ENCODE measurements at regions not wholly inside any gene's neighbourhood (a gene's known extent, or its start where the extent isn't known, plus 50 kb on each side); places are given as distances from the start of the nearest gene placed in this dataset.

DNA sequence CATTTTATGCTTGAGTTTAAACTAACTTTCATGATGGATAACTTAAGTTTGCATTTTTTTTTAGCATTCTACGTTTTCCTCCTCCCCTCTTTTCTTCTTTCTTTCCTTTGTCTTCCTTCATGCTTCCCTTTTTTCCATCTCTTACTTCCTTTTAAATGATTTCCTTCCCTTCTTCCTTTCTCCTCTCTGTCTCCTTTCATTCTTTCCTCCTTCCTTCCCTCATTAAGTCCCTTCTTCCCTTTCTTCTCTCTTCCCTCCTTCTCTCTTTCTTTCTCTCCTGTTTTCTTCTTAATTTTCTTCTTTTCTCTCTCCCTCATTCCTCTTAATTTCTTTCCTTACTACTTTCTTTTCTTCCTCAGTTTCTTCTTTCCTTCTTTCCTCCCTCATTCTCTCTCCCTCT lies 376.0 kb downstream of the LRIG3 start:
- no peak overlapping the region for H3K4me3 Mint-ChIP-seq
- H3K27ac Mint-ChIP-seq = no peak overlapping the region
- no peaks in the 10 kb centered on the region for H3K4me1 Mint-ChIP-seq (ENCODE audit: low read depth)

DNA sequence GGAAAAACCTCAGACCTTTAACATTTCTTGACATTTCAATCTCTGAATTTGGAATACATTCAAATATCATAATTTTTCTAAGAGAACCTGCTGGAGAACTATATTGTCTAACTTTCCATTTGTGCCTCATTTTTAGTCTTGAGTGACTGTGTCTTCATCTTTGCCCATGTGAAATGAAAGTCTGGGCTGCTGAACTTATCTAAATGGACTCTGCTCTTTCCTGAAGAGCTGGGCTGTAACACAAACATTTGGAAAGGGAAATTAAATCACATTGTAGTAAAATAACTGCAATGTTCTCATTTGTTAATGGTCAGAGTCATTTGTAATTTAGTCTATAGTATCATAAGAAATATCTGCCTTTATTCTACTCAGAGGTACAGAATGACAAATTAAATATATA lies 373.1 kb downstream of the LRIG3 start:
- H3K4me3 Mint-ChIP-seq = no peak overlapping the region
- H3K27me3 Mint-ChIP-seq = no peaks in the 10 kb centered on the region
- DNase-seq = no peak
- H3K27ac Mint-ChIP-seq = no peak overlapping the region
- H3K4me1 Mint-ChIP-seq (ENCODE audit: low read depth) = no peaks in the 10 kb centered on the region
- H3K9me3 Mint-ChIP-seq = no peaks in the 10 kb centered on the region
- no peaks in the 10 kb centered on the region for H3K36me3 Mint-ChIP-seq (ENCODE audit: low read depth)

More for the DNA sequence above, 376.0 kb downstream of the LRIG3 start:
- DNase-seq = no peak
- Mint-ChIP-seq H3K27me3 (no peaks in the 10 kb centered on the region), H3K9me3 (no peaks in the 10 kb centered on the region), H3K36me3 (ENCODE audit: low read depth) (no peaks in the 10 kb centered on the region)

- no peaks in the 10 kb centered on the region for H3K9me3 Mint-ChIP-seq
- no peaks in the 10 kb centered on the region for H3K27me3 Mint-ChIP-seq
- no peak overlapping the region for H3K27ac Mint-ChIP-seq
- no peaks in the 10 kb centered on the region for H3K4me1 Mint-ChIP-seq (ENCODE audit: low read depth)
- H3K4me3 Mint-ChIP-seq = no peak overlapping the region
- no peaks in the 10 kb centered on the region for H3K36me3 Mint-ChIP-seq (ENCODE audit: low read depth)
- DNase-seq = no peak
Measured at GRCh38 chr12:58548801-58549200, 371.5 kb downstream of the LRIG3 start.

GRCh38 chr12:58554522-58555157 lies 365.7 kb downstream of the LRIG3 start:
- no peak for DNase-seq

DNA sequence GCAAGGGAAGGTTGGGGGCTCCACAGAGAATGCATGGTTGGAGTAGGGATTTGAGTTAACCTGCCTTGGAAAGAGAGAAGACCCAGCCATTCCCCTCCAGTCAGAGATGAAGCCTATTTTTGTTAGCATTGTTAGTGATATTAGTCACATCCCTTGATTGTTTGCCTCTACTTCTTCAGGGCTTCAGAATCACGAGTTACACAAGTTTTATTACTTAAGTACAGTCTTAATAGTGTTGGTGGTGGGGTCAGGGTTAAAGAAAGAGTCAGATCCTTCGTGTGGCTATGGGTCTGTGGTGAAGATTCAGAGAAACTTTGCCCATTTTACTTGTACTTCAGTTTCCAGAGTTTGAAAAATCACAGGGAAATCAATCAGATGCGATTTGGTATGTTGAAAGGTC lies 363.1 kb downstream of the LRIG3 start:
- no peaks in the 10 kb centered on the region for H3K4me1 Mint-ChIP-seq (ENCODE audit: low read depth)
- no peaks in the 10 kb centered on the region for H3K36me3 Mint-ChIP-seq (ENCODE audit: low read depth)
- H3K27me3 Mint-ChIP-seq = no peaks in the 10 kb centered on the region
- no peak overlapping the region for H3K27ac Mint-ChIP-seq
- peaks cover 2% of the 10 kb centered on the region for H3K9me3 Mint-ChIP-seq
- no peak overlapping the region for H3K4me3 Mint-ChIP-seq
- DNase-seq = no peak

More at GRCh38 chr12:58554522-58555157, 365.7 kb downstream of the LRIG3 start:
- H3K4me3 Mint-ChIP-seq = no peak overlapping the region
- H3K27me3 Mint-ChIP-seq = no peaks in the 10 kb centered on the region
- no peaks in the 10 kb centered on the region for H3K4me1 Mint-ChIP-seq (ENCODE audit: low read depth)
- H3K36me3 Mint-ChIP-seq (ENCODE audit: low read depth) = no peaks in the 10 kb centered on the region
- H3K27ac Mint-ChIP-seq = no peak overlapping the region
- H3K9me3 Mint-ChIP-seq = peaks cover 2% of the 10 kb centered on the region

DNA sequence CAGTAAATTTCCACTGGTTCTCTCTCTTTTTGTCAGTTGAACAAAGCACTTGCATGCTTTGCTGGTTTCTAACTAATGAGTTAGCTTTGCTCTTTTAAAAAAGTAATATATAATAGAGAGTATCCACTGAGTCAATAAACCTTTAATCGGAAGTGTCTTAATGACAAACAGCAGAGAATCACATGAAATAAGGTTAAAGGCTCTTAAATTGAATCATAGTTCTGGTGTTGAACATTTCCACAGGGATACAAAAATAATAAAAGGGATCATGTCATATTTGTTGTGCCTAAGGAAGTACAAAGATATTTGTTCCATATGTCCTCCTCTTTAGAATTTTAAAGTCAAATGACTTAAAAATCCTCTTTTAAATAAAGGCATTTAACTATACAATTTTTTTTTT lies 362.6 kb downstream of the LRIG3 start:
- H3K4me3 Mint-ChIP-seq = no peak overlapping the region
- no peaks in the 10 kb centered on the region for H3K36me3 Mint-ChIP-seq (ENCODE audit: low read depth)
- no peak overlapping the region for H3K27ac Mint-ChIP-seq
- H3K9me3 Mint-ChIP-seq = peaks cover 2% of the 10 kb centered on the region
- H3K27me3 Mint-ChIP-seq = no peaks in the 10 kb centered on the region
- no peaks in the 10 kb centered on the region for H3K4me1 Mint-ChIP-seq (ENCODE audit: low read depth)
- no peak for DNase-seq

DNA sequence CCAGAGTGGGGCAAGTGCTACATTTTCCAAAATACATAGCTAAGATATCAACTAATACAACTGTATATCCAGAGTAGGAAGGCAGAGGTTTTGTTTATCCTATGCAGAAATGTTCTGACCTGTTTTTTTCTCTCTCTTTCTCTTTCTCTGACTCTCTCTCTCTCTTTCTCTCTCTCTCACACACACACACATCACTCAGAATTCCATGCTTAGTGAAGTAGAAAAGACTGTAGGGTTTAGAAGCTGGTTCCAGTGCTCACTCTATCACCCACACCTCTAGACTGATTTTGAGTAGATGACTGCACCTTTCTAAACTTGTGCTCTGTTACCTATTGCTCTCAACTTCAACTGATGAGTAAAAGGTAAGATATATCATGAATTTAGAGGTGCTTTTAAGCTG lies 356.7 kb downstream of the LRIG3 start:
- Mint-ChIP-seq H3K27me3 (no peaks in the 10 kb centered on the region), H3K4me3 (no peak overlapping the region), H3K4me1 (ENCODE audit: low read depth) (no peaks in the 10 kb centered on the region), H3K9me3 (peaks cover 4% of the 10 kb centered on the region), H3K27ac (no peak overlapping the region), H3K36me3 (ENCODE audit: low read depth) (no peaks in the 10 kb centered on the region)
- DNase-seq = no peak

DNA sequence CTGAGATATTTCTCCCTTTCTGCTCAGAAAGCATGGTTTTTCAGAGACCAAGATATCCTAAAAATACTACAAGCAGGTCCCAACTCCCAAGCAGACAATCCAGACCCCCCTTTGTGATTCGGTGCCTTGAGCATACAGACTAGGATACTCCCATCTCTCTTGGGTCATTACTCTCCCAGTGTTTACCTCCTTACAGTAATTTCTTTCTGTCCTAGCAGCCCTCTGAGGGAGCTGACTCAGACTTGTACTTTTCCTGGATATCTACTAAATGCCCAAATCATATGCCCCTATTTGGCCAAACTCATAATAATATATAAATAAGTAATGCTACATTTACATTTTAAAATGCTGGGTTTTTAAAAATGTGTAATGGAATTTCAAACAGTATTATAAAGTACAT lies 355.6 kb downstream of the LRIG3 start:
- H3K27me3 Mint-ChIP-seq = no peaks in the 10 kb centered on the region
- no peaks in the 10 kb centered on the region for H3K36me3 Mint-ChIP-seq (ENCODE audit: low read depth)
- DNase-seq = no peak
- no peak overlapping the region for H3K27ac Mint-ChIP-seq
- H3K4me1 Mint-ChIP-seq (ENCODE audit: low read depth) = no peaks in the 10 kb centered on the region
- H3K9me3 Mint-ChIP-seq = peaks cover 4% of the 10 kb centered on the region
- no peak overlapping the region for H3K4me3 Mint-ChIP-seq

GRCh38 chr12:58566599-58566998 lies 353.7 kb downstream of the LRIG3 start:
- Mint-ChIP-seq H3K4me3 (no peak overlapping the region), H3K27ac (no peak overlapping the region), H3K4me1 (ENCODE audit: low read depth) (no peaks in the 10 kb centered on the region), H3K36me3 (ENCODE audit: low read depth) (no peaks in the 10 kb centered on the region), H3K27me3 (no peaks in the 10 kb centered on the region), H3K9me3 (peaks cover 4% of the 10 kb centered on the region)
- no peak for DNase-seq

- peaks cover 4% of the 10 kb centered on the region for H3K9me3 Mint-ChIP-seq
- H3K27me3 Mint-ChIP-seq = no peaks in the 10 kb centered on the region
- H3K36me3 Mint-ChIP-seq (ENCODE audit: low read depth) = no peaks in the 10 kb centered on the region
- no peak overlapping the region for H3K4me3 Mint-ChIP-seq
- no peak for DNase-seq
- H3K4me1 Mint-ChIP-seq (ENCODE audit: low read depth) = no peaks in the 10 kb centered on the region
- no peak overlapping the region for H3K27ac Mint-ChIP-seq
Measured at GRCh38 chr12:58567189-58567588, 353.1 kb downstream of the LRIG3 start.

DNA sequence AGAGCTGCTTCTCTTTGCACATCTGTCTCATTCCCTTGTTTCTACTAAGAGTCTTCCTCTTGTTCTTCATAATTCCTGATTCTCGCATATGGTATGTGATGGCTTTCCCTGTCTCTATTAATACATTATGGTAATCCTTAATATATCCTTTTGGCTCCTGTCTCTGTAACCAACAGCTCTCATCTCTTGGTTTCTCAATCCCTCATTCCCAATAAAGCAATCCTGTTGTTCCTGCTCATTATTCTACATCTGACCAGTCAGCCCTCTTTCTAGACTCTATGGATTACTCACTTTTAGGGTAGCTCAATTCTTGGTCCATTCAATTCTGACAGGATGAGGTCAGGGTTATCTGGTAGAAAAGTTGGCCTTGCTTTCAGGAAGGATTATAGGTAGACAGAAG lies 349.9 kb downstream of the LRIG3 start:
- Mint-ChIP-seq H3K4me3 (no peak overlapping the region), H3K27me3 (no peaks in the 10 kb centered on the region)

DNA sequence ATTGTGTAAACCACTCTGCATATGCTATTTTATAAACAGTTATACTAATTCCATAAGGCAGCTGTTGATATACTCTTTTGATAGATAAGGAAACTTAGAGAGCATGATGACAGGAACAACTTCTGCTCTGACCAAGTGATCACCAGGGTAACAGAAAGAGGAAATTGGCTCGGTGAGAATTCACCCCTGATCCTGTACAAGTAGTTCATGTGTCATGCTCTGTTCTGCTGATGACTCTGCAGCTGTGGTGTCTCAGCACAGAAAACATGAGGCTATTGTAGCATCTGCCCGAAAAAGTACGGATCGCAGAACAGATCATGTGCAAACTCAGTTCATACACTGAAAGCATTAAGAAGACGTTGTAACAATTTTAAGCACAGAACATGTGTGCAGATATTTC lies 345.0 kb downstream of the LRIG3 start:
- H3K27me3 Mint-ChIP-seq = no peaks in the 10 kb centered on the region
- no peaks in the 10 kb centered on the region for H3K4me1 Mint-ChIP-seq (ENCODE audit: low read depth)
- H3K36me3 Mint-ChIP-seq (ENCODE audit: low read depth) = no peaks in the 10 kb centered on the region
- H3K27ac Mint-ChIP-seq = no peak overlapping the region
- H3K9me3 Mint-ChIP-seq = no peaks in the 10 kb centered on the region
- no peak overlapping the region for H3K4me3 Mint-ChIP-seq
- DNase-seq = no peak

More for the DNA sequence above, 349.9 kb downstream of the LRIG3 start:
- Mint-ChIP-seq H3K36me3 (ENCODE audit: low read depth) (no peaks in the 10 kb centered on the region), H3K27ac (no peak overlapping the region), H3K4me1 (ENCODE audit: low read depth) (no peaks in the 10 kb centered on the region), H3K9me3 (peaks cover 4% of the 10 kb centered on the region)
- no peak for DNase-seq

DNA sequence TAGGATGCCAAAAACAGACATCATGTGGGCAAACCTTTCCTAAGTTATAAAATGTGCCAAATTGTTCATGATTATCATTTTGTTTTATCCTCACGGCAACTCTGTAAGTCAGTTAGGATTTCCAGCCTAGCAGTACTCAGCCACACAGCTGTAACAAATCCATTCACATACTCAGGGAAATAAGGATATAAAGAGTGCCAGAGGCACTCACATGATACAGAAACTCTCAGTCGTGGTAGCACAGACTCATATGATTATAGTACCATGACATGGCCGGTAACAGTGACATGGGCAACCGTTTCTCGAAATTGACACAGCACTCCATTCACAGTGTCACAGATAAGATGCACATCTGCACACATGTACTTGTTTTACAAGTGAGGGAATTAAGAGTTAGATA lies 344.2 kb downstream of the LRIG3 start:
- no peak for DNase-seq
- Mint-ChIP-seq H3K9me3 (no peaks in the 10 kb centered on the region), H3K4me3 (no peak overlapping the region), H3K27ac (no peak overlapping the region), H3K36me3 (ENCODE audit: low read depth) (no peaks in the 10 kb centered on the region), H3K4me1 (ENCODE audit: low read depth) (no peaks in the 10 kb centered on the region), H3K27me3 (no peaks in the 10 kb centered on the region)

DNA sequence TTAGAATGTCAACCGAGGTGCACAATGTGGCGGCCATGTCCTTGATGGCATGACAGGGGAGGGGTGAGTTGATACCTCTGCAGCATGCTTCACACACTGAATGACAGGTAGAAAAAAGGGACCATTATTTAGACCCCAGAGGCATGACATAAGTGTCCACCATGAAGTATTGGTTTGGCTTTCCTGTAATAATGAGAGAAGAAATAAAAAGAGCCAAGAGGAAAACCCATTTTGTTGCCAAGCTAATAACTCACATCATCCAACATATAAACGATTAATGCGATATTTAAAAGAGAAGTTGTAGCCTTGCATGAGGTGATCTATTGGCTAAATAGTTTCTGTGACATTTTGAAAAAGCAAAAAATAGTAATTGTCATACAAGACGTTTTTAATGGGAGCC lies 343.4 kb downstream of the LRIG3 start:
- H3K27me3 Mint-ChIP-seq = no peaks in the 10 kb centered on the region
- H3K4me1 Mint-ChIP-seq (ENCODE audit: low read depth) = no peaks in the 10 kb centered on the region
- no peaks in the 10 kb centered on the region for H3K9me3 Mint-ChIP-seq
- H3K36me3 Mint-ChIP-seq (ENCODE audit: low read depth) = no peaks in the 10 kb centered on the region
- no peak for DNase-seq
- H3K4me3 Mint-ChIP-seq = no peak overlapping the region
- H3K27ac Mint-ChIP-seq = no peak overlapping the region

DNA sequence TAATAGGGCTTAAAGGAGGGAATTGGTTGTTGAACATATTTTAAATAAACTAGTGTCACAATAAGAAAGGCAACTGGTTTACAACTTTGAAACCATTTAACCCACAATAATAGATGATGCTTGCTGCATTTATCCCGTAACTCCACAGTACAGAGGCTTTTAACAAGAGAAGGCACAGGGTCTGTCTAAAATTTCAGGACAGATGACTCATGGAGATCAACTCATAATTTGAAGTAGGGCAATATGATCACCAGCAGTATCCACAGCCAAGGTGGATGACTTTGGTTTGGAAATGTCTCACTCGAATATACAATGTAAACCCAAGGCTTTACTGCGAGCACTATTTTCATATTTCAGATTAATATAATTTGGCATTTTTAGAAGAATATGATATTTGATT lies 340.2 kb downstream of the LRIG3 start:
- H3K27me3 Mint-ChIP-seq = no peaks in the 10 kb centered on the region
- H3K4me3 Mint-ChIP-seq = no peak overlapping the region
- no peaks in the 10 kb centered on the region for H3K36me3 Mint-ChIP-seq (ENCODE audit: low read depth)
- H3K9me3 Mint-ChIP-seq = no peaks in the 10 kb centered on the region
- no peaks in the 10 kb centered on the region for H3K4me1 Mint-ChIP-seq (ENCODE audit: low read depth)
- no peak overlapping the region for H3K27ac Mint-ChIP-seq
- no peak for DNase-seq

DNA sequence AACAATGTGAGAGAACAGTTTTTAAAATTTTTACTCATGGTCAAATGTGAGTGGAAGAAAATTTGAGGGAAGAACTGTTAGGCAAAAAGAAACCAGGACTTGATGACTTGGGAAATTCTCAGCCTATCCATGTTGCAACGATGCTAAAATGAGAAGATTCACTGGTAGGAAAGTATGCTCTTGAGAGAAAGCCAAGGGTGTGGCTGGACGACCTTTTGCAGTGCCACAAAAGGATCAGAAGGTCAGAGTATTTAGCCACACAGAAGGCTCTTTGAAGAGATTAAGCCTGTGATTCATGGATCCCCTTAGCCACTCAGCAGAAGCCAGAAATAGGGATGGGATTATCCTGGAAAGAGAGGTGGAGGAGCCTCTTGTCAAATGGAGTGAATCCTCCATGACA lies 336.8 kb downstream of the LRIG3 start:
- Mint-ChIP-seq H3K36me3 (ENCODE audit: low read depth) (no peaks in the 10 kb centered on the region), H3K27ac (no peak overlapping the region), H3K4me1 (ENCODE audit: low read depth) (no peaks in the 10 kb centered on the region), H3K4me3 (no peak overlapping the region), H3K27me3 (no peaks in the 10 kb centered on the region), H3K9me3 (no peaks in the 10 kb centered on the region)
- DNase-seq = no peak

Data from activated T-cell treated with anti-CD3 and anti-CD28 coated beads, Interleukin-2, amount 50 U/mL, for 24 hours (primary cell).